Keratinocyte (primary cell): ENCODE measurements at regions not wholly inside any gene's neighbourhood (a gene's known extent, or its start where the extent isn't known, plus 50 kb on each side); places are given as distances from the start of the nearest gene placed in this dataset.

Source experiments
- DNase-seq: peaks from one replicate; pipeline ENCODE4 v3.0.0-alpha.2; 2011; ENCODE audit warnings: low read depth, missing footprints, low spot score
- FAIRE-seq: peaks from 2 replicates; lab custom pipeline; 2011; peaks lifted over from hg19 to GRCh38; lab: Jason Lieb, UNC
- H2AFZ ChIP-seq: 2 replicates; pipeline ENCODE4 v1.6.0; 2012; ENCODE audit warnings: low read length, control low read depth, inconsistent platforms; ENCODE audit not compliant: control insufficient read depth
- H3K27ac ChIP-seq: 2 replicates; pipeline ENCODE4 v1.5.1; 2011; ENCODE audit warnings: low read length; ENCODE audit not compliant: control insufficient read depth, insufficient read depth
- H3K27me3 ChIP-seq: 3 replicates; pipeline ENCODE4 v1.6.0; 2011; ENCODE audit warnings: low read length; ENCODE audit not compliant: control insufficient read depth, insufficient read depth; ENCODE audit errors: extremely low read depth
- H3K36me3 ChIP-seq, 2 experiments: 2 replicates in 1 of 2; 3 replicates in 1 of 2; pipeline ENCODE4 v1.5.1; 2011; ENCODE audit warnings: low read length in 2 of 2, mild to moderate bottlenecking in 1 of 2; ENCODE audit not compliant: control insufficient read depth in 2 of 2, insufficient read depth in 2 of 2; ENCODE audit errors: extremely low read depth in 1 of 2
- H3K4me1 ChIP-seq: 3 replicates; pipeline ENCODE4 v1.5.1; 2011; ENCODE audit warnings: low read length; ENCODE audit not compliant: control insufficient read depth, insufficient read depth; ENCODE audit errors: extremely low read depth
- H3K4me2 ChIP-seq: 3 replicates; pipeline ENCODE4 v1.6.0; 2011; ENCODE audit warnings: low read depth, low read length; ENCODE audit not compliant: control insufficient read depth, insufficient read depth; ENCODE audit errors: extremely low read depth
- H3K4me3 ChIP-seq, 3 experiments: fragments of 200-600 bp in 1 of 3; sonication (generic) in 1 of 3; 2 replicates in 2 of 3; 3 replicates in 1 of 3; pipeline ENCODE4 v1.5.1; 2011 to 2016; ENCODE audit warnings: low read length in 3 of 3, mild to moderate bottlenecking in 3 of 3, control low read depth in 2 of 3, inconsistent platforms in 1 of 3, low read depth in 1 of 3, mixed read lengths in 1 of 3, mixed run types in 1 of 3, moderate library complexity in 1 of 3; ENCODE audit not compliant: control insufficient read depth in 2 of 3, insufficient read depth in 2 of 3; ENCODE audit errors: extremely low read depth in 1 of 3
- H3K79me2 ChIP-seq: 2 replicates; pipeline ENCODE4 v1.6.0; 2012; ENCODE audit warnings: low read length; ENCODE audit not compliant: control insufficient read depth, insufficient read depth
- H3K9ac ChIP-seq: 3 replicates; pipeline ENCODE4 v1.6.0; 2011; ENCODE audit warnings: low read length; ENCODE audit not compliant: control insufficient read depth, insufficient read depth; ENCODE audit errors: extremely low read depth
- H3K9me1 ChIP-seq: 3 replicates; pipeline ENCODE4 v1.6.0; 2011; ENCODE audit warnings: low read length; ENCODE audit not compliant: control insufficient read depth, insufficient read depth; ENCODE audit errors: extremely low read depth
- H3K9me3 ChIP-seq: 2 replicates; pipeline ENCODE4 v1.5.1; 2012; ENCODE audit warnings: low read depth, low read length; ENCODE audit not compliant: control insufficient read depth
- H4K20me1 ChIP-seq: 3 replicates; pipeline ENCODE4 v1.6.0; 2011; ENCODE audit warnings: low read length; ENCODE audit not compliant: control insufficient read depth, insufficient read depth; ENCODE audit errors: extremely low read depth
- EZH2 ChIP-seq: IDR thresholded peaks from one replicate; pipeline ENCODE4 v1.6.1; 2012; ENCODE audit warnings: inconsistent platforms, mild to moderate bottlenecking, low read length, moderate library complexity
- dilution Hi-C: fragments of 300-500 bp; cut with MboI; formaldehyde crosslinking; loops from one replicate; pipeline ENCODE4 v1.7.0; 2020; ENCODE audit warnings: low sequenced_read_pairs; ENCODE audit not compliant: extremely low pct_ligation_motif_present
- TF ChIP-seq, protein P1 (sequence below), 3 experiments: IDR thresholded peaks in 1 of 3; conservative IDR thresholded peaks in 1 of 3; optimal IDR thresholded peaks in 1 of 3; 2 replicates in 2 of 3; 3 replicates in 1 of 3; pipeline versions ENCODE3 to v1.5.1; 2011; ENCODE audit warnings: low read length in 3 of 3, mild to moderate bottlenecking in 3 of 3, moderate library complexity in 2 of 3, control low read depth in 1 of 3, inconsistent platforms in 1 of 3; ENCODE audit not compliant: insufficient read depth in 2 of 3; ENCODE audit errors: extremely low read depth in 1 of 3

DNA sequence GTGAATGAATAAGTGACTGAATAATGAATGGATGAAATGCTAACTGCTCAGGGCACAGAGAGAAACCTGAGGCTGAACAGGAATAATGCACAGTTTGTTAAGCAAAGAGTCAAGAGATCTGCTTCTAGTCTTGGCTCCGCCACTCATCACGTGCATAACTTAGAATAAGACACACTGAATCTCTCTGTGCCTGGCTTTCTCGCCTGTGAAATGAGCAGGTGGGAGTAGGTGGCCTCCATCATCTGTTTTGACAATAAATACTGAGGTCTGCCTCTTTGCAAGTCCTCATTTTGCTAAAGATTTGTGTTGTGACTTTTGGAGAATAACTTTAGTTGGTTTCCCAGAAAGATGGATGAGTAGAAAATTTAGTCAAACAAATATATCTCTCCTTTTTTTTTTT lies 318.0 kb downstream of the FBXW7 start:
- FAIRE-seq (no peak), DNase-seq (no peak)
- Histone ChIP-seq H3K4me3 (no peak overlapping the region), H2AFZ (no peak overlapping the region), H3K36me3 (no peaks in the 10 kb centered on the region), H4K20me1 (no peaks in the 10 kb centered on the region), H3K9me1 (no peaks in the 10 kb centered on the region), H3K4me1 (peaks cover 7% of the 10 kb centered on the region), H3K27me3 (no peaks in the 10 kb centered on the region), H3K9me3 (no peaks in the 10 kb centered on the region), H3K4me2 (no peak overlapping the region), H3K9ac (no peak overlapping the region), H3K27ac (no peak overlapping the region), H3K79me2 (no peaks in the 10 kb centered on the region)
- dilution Hi-C loops = no loop called here
- no peak for TF ChIP-seq EZH2
- TF ChIP-seq, protein P1, sequence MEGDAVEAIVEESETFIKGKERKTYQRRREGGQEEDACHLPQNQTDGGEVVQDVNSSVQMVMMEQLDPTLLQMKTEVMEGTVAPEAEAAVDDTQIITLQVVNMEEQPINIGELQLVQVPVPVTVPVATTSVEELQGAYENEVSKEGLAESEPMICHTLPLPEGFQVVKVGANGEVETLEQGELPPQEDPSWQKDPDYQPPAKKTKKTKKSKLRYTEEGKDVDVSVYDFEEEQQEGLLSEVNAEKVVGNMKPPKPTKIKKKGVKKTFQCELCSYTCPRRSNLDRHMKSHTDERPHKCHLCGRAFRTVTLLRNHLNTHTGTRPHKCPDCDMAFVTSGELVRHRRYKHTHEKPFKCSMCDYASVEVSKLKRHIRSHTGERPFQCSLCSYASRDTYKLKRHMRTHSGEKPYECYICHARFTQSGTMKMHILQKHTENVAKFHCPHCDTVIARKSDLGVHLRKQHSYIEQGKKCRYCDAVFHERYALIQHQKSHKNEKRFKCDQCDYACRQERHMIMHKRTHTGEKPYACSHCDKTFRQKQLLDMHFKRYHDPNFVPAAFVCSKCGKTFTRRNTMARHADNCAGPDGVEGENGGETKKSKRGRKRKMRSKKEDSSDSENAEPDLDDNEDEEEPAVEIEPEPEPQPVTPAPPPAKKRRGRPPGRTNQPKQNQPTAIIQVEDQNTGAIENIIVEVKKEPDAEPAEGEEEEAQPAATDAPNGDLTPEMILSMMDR (optimal IDR thresholded peaks at IDR 0.05 in 1 of 3, IDR thresholded peaks at IDR 0.05 in 1 of 3, conservative IDR thresholded peaks at IDR 0.05 in 1 of 3; ENCODE audit: extremely low read depth in 1 of 3, insufficient read depth in 2 of 3, low read length in 3 of 3) = no peak

DNA sequence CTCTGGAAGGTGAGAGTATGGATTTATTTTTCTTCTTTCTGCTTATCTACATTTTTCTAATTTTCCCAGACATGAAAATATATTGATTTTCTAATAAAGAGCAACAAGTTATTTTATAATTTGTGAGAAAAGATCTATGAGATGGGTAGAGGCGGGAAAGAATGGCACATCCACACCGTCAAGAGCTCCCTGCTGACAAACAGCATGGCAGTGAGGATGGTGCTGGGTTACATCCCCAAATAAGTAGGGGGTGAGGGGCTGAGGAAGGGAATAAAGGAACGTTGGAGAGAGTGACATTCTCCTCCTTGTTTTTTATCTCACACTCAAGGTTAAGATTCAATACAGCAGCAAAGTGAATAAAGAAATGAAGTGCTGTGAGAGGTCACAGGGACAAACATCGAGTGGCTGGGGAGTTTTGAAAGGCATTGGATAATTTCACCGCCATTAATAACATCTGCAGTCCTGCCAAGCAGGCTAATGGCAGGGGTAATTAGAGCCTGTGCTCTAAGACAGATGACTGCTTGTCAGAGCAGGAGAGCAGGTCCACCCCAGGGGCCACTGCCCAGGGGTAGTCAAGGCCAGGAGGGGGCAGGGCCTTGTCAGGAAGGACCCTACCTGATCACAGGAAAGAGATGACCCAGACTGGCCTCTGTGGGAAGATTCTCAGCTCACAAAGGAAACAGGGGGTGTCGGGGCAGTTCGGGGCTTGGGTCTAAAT lies 323.8 kb downstream of the FBXW7 start:
- Histone ChIP-seq H3K4me3 (no peak overlapping the region), H3K9me3 (no peaks in the 10 kb centered on the region), H3K36me3 (no peaks in the 10 kb centered on the region), H3K4me2 (no peak overlapping the region), H3K9ac (no peak overlapping the region), H3K4me1 (no peaks in the 10 kb centered on the region), H4K20me1 (no peaks in the 10 kb centered on the region), H3K79me2 (no peaks in the 10 kb centered on the region), H2AFZ (no peak overlapping the region), H3K9me1 (no peaks in the 10 kb centered on the region), H3K27me3 (no peaks in the 10 kb centered on the region), H3K27ac (no peak overlapping the region)
- TF ChIP-seq EZH2 = no peak
- TF ChIP-seq, protein P1 (optimal IDR thresholded peaks at IDR 0.05 in 1 of 3, IDR thresholded peaks at IDR 0.05 in 1 of 3, conservative IDR thresholded peaks at IDR 0.05 in 1 of 3; ENCODE audit: extremely low read depth in 1 of 3, insufficient read depth in 2 of 3, low read length in 3 of 3) = no peak
- no peak for DNase-seq
- dilution Hi-C loops = no loop called here
- no peak for FAIRE-seq
